DMS53 treated with DMSO at 0.1 percent for 48 hours (cell line): ENCODE measurements at regions not wholly inside any gene's neighbourhood (a gene's known extent, or its start where the extent isn't known, plus 50 kb on each side); places are given as distances from the start of the nearest gene placed in this dataset.

Experiments
- DNase-seq: peaks from one replicate; lab custom pipeline; 2025; ENCODE audit not compliant: unreplicated experiment; lab: John Stamatoyannopoulos, UW

DNA sequence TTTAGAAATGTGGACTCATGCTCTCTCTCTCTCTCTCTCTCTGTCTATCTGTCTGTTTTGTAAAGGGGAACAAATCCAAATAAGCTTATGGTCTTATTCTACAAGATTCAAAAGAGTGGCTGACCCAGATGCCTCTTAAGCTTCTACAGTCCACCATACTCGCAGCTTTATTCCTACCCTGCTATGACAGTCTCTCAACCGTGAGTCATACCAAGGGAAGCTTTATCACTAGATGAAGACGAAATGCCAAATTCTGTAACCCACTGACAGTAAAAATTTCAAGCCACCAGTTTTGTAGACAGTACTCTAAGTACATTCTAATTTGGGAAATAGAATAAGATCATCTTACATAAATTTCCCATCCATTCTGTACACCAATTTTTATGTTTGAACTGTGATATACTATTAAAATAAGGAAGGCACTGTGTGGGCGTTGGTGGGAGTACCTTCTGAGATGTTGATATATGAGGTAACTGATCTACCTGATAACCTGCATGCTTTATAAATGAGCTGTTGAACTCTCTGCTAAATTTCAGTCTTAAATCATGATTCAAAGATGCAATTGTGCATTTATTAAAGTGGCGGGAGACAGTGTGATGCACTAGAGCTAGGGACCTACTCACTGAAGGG is 153.2 kb downstream of the KLF6 start:
- no peak for DNase-seq

DNA sequence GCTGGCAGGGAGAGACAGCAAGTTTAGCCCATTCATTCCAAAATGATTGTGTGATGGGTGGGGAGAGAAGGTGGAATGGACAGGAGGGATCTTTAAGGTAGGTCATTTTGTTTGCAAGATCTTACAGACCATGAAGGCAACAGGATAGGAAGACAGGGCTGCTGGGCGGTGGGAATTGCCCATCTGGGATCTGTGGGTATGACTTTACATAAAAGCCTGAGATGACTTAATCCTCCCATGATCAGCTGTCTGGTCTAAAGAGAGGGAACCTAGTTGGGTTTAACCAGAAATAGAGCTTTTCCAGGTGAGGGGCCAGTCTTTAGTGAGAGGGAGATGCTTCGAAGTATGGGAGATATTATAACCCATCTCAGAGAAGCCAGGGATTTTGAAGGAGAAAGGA is 153.7 kb downstream of the KLF6 start:
- DNase-seq = no peak

DNA sequence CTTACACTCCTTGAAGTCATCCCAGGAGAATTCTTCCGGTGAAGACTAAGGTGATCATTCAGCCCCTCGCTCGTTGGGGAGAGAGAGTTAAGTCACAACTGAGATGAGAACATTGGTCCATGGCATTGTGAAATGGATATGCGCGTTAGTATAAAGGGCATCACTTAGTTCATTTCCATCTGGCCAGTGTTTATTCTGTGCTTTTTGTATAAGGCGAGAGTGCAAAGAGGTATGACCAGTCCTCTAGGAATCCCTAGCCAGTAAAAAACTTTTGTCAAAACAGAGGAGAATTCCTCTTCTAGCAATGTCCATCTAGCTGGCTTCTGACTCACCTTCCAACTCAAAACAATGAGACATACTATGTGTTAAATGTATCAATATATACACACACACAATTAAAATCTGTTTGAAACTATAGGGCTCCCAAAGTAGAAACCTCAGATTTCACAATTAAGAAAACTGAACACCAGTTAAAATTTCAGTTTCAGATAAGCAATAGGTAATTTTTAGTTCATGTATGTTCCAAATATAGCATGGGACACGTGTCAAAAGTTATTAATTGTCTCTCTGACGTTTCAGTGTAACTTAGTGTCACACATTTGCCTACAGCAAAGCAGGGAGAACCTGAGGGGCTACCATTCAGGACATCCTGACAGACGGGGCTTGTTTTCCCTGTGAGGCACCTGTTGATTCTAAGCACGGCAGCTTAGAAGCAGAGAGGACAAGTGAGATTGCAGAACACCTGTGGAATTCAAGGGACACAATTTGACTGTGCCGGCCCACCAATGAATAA is 158.9 kb downstream of the KLF6 start:
- no peak for DNase-seq

DNA sequence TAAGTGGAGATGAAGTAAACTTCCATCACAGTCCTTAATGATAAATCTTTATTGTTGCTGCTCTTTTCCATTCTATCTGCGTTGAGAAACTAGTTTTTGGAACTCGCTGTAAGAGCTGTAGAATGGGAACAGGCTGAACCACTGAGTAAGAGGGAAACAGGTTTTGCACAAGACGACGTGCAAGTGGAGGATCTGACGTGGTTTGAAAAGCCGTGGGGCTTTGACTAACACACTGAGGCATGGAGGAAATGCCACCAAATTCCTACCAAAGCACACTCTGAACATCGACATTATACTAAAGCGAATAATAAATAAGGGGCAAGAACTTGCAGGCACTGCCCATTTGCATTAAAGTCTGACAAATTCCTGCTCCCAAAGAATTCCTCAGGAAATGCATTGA is 160.6 kb downstream of the KLF6 start:
- DNase-seq = no peak

DNA sequence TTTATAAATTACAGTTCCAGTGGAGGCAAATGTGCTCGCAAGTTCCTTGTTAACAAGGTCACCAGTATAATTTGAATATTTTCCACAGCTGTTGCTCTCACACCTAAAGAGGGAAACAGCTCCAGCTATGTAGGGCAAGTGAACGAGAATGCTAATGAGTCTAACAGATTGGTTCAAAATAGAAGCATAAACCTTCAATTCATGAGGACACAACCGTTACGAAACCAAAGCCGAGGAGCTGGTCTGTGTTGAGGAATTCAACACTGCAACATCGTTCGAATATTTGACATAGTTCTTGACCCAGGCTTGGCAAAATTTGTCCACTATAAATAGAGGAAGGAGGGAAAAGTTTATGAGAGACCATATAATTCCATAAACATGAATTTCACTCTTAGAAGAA is 161.3 kb downstream of the KLF6 start:
- no peak for DNase-seq

DNA sequence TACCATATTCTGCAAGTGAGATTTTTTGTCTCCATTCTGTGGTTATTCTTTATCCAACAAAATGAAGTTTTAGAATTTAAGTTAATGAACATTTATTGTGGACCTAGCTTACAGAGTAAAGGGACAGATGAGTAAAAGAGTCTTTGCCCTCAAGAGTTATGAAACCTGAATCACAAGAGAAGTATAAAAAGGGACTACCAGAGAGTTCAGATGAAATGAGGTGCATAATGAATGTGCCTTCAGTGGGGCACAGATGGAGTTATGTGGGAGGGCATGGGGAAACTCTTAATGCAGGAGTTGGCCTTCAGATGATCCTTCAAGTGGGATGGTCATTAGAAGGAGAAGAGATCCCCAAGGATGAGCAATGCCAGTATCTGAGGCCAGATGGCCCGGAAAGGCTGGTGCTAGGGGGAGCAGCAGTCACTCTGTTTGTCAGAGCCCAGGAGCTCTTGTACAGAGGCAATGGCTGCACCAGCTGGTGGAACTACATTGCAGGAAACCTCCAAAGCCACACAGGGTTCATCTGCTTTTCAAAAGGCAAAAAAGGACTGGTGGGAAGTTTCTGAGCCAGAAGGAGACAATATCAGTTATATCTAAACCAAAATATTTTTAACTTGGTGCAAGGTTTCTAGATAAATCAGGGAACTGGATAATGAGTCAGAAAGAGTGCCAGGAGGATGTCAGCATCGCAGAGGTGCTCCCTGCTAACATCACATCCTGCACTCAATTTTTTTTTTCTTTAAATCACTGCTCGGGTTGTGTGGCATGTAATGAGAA is 162.0 kb downstream of the KLF6 start:
- no peak for DNase-seq

DNA sequence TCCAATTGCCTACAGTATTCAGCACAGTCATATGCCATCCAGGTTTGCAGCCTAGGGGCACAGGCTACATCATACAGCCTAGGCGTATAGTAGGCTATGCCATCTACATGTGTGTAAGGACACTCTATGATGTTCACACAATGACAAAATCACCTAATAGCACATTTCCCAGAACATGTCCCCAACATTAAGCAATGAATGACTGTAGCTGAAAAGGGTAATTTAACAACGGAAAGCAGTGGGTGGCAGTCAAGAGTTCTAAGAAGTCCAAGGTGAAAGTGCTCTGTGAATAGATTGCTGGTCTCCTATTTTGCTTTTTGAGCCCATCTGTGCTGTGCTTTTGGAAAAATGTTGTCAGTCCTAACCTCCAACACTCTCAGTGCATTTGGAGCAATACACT is 162.6 kb downstream of the KLF6 start:
- DNase-seq = no peak

DNA sequence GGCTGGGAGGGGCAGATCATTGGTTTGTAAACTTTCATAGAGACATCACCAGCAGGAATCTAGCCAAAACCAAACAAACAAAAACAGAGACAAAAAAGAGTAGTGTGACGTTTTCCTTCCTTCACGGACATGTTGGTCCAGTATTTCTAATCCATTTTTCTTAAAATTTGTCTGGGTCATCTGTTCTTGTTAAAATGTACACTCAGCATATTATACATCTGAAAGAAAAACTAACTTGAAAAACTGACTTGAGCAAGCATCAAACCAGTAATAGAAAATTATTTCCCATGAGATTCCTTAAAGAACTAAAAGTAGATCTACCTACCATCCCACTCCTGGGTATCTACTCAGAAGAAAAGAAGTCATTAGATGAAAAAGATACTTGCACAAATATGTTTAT is 164.2 kb downstream of the KLF6 start:
- no peak for DNase-seq

DNA sequence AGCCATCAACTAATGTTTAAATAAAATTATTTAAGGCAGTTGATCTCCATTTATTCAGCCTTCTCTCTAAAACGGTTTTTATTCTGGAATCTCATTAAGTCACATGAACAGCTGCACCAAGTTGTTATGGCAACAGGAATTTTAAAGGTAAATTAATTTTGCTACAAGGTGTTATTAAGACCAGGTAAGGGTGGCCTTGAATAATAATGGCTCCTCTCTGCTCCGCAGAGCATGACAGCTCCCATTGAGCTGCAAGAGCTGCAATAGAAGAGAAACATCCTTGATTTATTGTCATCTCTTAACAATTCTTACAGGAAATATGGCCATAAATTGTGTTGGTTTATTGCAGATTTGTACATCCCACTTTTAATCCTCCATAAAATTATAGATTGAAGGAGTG is 165.8 kb downstream of the KLF6 start:
- DNase-seq = no peak

DNA sequence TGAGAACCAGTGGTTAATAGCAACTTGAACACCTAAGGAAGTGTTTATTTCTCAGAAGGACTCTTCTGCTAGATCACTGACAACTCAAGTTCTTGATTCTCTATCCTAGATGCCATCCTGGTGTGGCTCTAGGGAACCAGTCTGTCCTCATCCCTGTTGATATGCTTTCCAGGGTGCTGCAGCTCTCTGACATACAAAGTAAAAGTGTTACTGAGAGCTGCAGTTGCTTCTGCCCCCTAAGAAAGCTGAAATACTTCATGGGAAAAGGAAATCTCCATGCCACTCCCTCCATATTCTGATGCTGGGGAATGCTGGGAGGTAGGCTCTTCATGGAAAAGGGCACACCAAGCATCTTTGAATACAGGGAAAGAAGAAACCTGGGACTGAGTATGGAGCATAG is 168.1 kb downstream of the KLF6 start:
- no peak for DNase-seq

DNA sequence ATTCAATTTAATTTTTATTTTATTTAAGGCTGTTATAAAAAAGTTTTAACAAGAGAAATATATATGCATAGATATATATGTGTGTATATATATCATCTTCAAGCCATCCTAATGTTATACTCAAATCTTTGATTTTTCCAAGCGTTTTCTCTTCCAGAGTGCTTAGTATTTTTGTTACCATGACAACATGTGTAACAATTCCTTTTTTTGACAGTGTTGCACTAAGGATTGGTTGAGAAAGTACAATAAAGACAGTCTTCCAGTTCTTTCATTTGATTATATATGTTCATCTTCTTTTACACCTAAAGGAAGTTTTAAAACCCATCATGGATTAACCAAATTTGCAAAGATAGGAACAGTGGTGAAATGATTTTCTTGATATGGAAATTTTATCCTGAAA is 171.7 kb downstream of the KLF6 start:
- no peak for DNase-seq

DNA sequence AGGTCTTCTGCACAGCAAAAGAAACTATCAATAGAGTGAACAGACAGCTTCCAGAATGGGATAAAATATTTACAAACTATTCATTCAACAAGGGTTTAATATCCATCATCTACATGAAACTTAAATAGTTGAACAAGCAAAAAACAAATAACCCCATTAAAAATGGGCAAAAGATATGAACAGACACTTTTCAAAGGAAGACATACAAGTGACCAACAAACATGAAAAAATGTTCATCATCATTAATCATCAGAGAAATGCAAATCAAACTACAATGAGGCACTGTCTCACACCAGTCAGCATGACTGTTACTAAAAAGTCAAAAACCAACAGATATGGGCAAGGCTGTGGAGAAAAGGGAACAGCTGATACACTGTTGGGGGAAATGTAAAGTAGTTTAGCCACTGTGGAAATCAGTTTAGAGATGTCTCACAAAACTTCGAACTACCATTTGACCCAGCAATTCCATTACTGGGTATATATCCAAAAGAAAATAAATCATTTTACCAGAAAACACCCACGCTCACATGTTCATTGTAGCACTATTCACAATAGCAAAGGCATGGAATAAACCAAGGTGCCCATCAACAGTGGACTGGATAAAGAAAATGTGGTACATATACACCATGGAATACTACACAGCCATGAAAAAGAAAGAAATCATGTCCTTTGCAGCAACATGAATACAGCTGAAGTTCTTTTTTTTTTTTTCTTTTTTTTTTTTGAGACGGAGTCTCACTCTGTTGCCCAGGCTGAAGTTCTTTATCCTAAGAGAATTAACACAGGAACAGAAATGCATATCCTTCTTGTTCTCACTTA is 172.6 kb downstream of the KLF6 start:
- DNase-seq = no peak

DNA sequence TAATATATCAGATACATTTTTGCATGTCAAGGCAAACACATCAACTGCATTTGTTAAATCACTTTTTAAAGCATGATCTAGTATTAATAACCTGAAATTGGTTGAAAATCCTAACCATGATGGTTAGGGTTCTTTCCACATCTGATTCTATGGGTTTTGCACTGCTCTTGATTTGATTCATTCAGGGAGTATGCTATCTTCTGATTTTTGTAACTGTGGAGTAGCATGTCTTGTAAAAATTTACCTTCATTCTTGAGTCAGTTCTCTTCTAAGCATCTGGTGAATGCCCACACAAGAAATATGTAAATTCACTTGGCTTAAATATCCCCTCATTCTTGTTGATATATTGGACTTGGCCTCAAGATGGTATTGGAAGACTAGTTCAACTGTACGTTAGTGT is 178.7 kb downstream of the KLF6 start:
- DNase-seq = no peak

DNA sequence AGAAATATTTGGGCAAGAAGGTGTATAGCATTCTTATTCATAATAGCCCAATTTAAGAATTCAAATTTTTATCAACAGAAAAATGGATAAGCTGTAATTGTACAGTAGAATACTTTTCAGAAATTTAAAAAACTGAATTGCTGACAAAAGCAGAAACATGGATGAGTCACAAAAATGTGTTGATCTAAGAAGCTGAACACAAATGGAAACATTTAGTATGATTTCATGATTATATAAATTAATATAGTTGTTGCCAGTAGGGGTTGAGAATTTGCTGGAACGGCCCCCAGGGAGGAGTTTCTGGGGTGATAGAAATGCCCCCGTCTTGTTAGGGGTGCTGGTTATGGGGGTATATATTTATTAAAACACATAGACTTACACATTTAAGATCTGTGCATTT is 179.1 kb downstream of the KLF6 start:
- DNase-seq = no peak

DNA sequence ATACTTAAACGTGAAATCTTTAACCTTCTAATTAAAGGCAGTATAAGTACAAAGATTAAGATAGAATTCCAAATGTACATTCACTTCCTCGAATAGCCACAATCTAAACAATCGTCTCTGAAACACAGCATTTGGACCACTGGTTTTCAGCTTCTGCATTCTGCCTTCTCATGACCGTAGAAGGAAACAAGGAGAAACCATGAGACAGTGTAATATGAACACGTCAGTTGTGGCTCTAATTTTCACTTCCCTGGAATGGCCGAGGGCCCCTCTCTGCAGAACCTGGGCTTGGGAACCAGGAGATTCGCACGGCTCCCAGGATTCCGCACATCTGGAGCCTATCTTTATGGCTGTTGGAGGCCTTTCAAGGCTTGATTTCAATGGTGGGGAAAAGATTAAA is 189.3 kb downstream of the KLF6 start:
- no peak for DNase-seq

DNA sequence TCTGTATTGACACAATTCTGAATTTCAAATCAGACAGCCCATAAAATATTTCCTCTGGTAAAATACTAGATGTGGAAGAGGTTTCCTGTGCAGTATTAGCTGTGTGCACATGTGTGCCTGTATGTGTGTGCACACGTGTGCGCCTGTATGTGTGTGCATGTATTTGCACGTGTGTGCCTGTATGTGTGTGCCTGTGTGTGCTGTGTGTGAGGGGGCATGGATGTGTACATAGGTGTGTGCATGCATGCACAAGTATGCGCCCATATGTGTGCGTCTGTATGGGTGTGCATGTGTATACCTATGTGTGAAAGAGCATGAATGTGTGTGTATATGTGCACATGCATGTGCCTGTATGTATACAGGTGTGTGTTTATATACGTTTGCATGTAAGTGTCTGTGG is 191.4 kb downstream of the KLF6 start:
- DNase-seq = no peak

DNA sequence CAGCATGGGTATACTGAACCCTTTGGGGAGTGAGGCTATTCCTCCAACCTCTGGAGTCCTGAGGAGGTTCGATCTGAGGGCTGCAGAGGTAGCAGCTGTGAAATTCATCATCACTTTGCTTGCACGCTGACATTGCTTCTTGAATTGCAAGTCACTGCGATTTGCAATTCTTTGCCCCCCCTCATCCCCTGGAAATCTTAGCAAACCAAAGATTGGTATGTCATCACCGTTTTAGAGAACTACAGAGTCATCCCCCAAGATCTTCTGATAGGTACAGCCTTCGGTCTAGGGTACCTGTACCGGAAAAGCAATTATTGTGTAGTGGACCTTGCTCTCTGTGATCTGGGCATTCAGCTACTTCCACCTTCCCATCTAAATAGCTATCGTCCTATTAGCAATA is 192.6 kb downstream of the KLF6 start:
- DNase-seq = no peak

DNA sequence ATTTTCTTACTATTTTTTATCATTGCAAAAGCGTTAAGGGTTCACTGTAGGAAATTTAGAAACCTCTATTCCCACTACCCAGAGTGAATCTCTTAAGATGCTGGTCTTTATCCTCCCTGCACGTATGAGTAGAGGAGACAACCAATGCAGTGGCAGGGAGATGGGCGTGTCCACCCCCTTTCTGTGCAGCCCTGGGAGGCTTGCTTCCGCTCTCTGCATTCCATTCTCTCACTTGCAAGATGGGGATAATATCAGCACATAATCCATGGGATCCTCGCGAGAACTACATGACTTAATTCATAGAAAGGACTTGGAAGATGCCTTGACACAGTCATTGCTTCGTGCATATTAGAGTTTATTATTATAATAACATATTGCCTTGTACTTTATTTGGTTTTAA is 196.2 kb downstream of the KLF6 start:
- DNase-seq = no peak

DNA sequence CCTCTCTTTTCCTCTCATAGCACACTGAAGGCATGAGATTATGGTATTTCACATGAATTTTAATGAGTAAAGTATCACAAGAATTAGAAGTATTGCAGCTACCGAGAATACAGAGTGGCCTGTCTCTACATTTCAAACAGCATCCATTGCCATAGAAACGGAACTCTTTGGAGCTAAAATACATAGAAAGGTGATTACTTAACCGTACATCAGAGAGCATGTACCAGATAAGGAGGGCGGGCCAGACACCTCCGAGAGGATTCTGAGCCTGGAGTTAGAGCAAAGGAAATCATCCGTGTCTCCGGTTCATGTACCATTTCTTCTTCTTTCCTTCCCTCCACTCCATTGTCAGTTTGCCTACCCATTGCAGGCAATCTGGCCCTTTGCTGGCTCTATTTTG is 196.7 kb downstream of the KLF6 start:
- no peak for DNase-seq

DNA sequence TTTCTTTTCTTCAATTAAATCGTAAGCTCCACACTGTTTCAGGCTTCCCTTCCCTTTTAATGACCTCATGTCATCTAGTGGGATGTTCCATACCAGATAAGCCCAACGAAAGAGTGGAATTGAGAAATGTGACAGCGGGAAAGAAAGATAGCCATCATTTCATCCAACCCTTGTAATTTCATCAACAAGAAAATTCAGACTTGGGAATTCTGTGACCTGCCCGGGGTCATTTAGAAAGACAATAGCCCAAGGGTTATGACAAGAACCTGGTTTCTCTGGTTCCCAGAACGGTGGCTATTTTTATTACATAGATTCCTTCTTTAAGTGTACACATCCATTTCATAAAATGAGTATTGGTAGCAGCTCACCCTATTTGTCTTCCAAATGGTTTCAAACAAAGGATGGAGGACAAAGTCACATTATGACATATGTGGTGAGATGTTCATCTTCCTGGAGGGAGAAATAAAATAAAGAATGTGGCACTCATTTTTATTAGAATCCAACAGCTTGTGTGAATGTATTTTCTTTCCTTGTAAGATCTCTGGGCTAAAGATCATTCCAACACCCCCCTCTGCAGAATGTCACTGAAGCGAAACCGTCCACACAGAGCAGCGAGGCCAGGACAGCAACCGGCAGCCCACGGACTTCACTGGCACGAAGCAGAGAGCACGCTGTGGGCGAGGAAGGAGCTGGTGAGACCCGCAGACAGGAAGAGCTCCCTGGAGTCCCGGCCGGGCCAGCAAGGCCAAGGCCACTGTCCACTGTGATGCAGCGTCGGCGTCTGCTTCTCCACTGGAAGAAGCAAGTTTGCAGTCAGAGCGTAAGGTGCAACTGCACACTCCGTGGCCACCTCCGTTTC is 199.9 kb downstream of the KLF6 start:
- DNase-seq = no peak
